ENCODE measurements at regions not wholly inside any gene's neighbourhood (a gene's known extent, or its start where the extent isn't known, plus 50 kb on each side); places are given as distances from the start of the nearest gene placed in this dataset.
"Not testable (repeated sequence)": the region's sequence is repeated elsewhere in the genome, so short reads cannot be mapped to it uniquely, and the experiment has no call there.

DNA sequence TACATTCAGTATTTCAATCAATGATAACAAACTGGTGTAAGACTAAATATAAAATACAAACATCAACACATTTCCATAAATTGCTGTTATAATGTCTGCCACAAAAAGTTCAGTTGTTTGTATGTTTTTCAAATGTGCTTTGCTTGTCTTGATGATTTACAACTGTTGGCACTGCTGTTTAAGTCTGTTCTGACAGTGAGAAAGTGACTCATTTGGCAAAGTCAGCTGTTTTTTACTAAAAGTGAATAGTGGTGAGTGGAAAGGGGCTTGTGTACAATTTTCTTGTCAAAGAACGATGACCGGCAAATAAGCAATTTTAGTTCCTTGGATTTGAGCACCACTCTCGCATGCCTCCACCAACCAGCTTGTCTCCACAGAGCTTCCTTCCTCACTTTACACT lies 244.0 kb downstream of the RTP5 start:
- TF ChIP-seq POLR2A (IDR thresholded peaks at IDR 0.05; ENCODE audit: low read length); GATA1 (IDR thresholded peaks at IDR 0.05; ENCODE audit: low read depth, low read length): not testable (repeated sequence)

All from erythroblast (primary cell).